Medulla oblongata (tissue), 1 donor: ENCODE measurements at regions not wholly inside any gene's neighbourhood (a gene's known extent, or its start where the extent isn't known, plus 50 kb on each side); places are given as distances from the start of the nearest gene placed in this dataset.
"Not testable (repeated sequence)": the region's sequence is repeated elsewhere in the genome, so short reads cannot be mapped to it uniquely, and the experiment has no call there.

Source experiments
- DNase-seq: peaks from one replicate; pipeline ENCODE4 v3.0.0-alpha.2; 2015; ENCODE audit errors: extremely low spot score

GRCh38 chr10:44733501-44734488 lies 177.3 kb upstream of the TMEM72 start:
- no peak for DNase-seq

- no peak for DNase-seq
Measured at GRCh38 chr10:44742248-44742647, 168.9 kb upstream of the TMEM72 start.

- no peak for DNase-seq
Measured at GRCh38 chr10:44743535-44743934, 167.6 kb upstream of the TMEM72 start.

- no peak for DNase-seq
Measured at GRCh38 chr10:44745920-44746319, 165.2 kb upstream of the TMEM72 start.

- no peak for DNase-seq
Measured at GRCh38 chr10:44747593-44748172, 163.5 kb upstream of the TMEM72 start.

- DNase-seq = no peak
Measured at GRCh38 chr10:44749151-44749550, 162.0 kb upstream of the TMEM72 start.

GRCh38 chr10:44752451-44753441 lies 158.4 kb upstream of the TMEM72 start:
- no peak for DNase-seq

- DNase-seq = not testable (repeated sequence)
Measured at GRCh38 chr10:44754355-44754754, 156.8 kb upstream of the TMEM72 start.

GRCh38 chr10:44755481-44755880 lies 155.7 kb upstream of the TMEM72 start:
- no peak for DNase-seq

GRCh38 chr10:44756216-44756615 lies 154.9 kb upstream of the TMEM72 start:
- no peak for DNase-seq

GRCh38 chr10:44757551-44758205 lies 153.5 kb upstream of the TMEM72 start:
- no peak for DNase-seq

- DNase-seq = no peak
Measured at GRCh38 chr10:44759122-44759521, 152.0 kb upstream of the TMEM72 start.

- no peak for DNase-seq
Measured at GRCh38 chr10:44760513-44760912, 150.6 kb upstream of the TMEM72 start.

GRCh38 chr10:44761076-44761475 lies 150.1 kb upstream of the TMEM72 start:
- no peak for DNase-seq

GRCh38 chr10:44763331-44763730 lies 147.8 kb upstream of the TMEM72 start:
- no peak for DNase-seq

- DNase-seq = no peak
Measured at GRCh38 chr10:44765299-44765698, 145.8 kb upstream of the TMEM72 start.

GRCh38 chr10:44766631-44767030 lies 144.5 kb upstream of the TMEM72 start:
- no peak for DNase-seq

- no peak for DNase-seq
Measured at GRCh38 chr10:44769450-44769849, 141.7 kb upstream of the TMEM72 start.

GRCh38 chr10:44771233-44771995 lies 139.7 kb upstream of the TMEM72 start:
- no peak for DNase-seq

- DNase-seq = no peak
Measured at GRCh38 chr10:44773565-44773964, 137.6 kb upstream of the TMEM72 start.
